PC-9 (cell line): ENCODE measurements at regions not wholly inside any gene's neighbourhood (a gene's known extent, or its start where the extent isn't known, plus 50 kb on each side); places are given as distances from the start of the nearest gene placed in this dataset.

ENCODE experiments used
- EZH2 ChIP-seq: fragments of 200-600 bp; sonication (generic); IDR thresholded peaks from 2 replicates; pipeline ENCODE4 v1.8.0; 2017; ENCODE audit warnings: antibody characterized with exemption, low read depth
- TF ChIP-seq, protein P1 (sequence below): fragments of 200-600 bp; sonication (generic); conservative IDR thresholded peaks from 2 replicates; pipeline ENCODE4 v1.6.1; 2017; ENCODE audit warnings: mixed run types, antibody characterized with exemption, mild to moderate bottlenecking, moderate library complexity

DNA sequence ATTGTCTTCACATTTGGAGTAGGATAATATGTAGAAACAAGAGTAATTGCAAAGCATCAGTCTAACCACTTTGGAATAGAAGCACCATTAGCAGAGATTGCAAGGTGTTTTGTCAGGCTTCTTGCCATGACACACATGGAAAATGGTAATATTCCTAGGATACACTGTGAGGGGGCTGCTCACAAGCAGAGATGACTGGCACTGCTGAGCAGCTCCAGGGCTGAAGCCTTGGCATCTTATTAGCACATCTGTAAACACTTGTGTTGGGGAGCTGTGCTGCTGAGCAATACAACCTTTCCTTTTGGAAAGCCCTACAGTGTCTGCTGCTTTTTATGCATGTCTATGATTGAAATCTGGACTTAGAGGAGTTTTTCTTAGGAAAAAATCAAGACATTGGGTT is 602.2 kb downstream of the XIRP2 start:
- TF ChIP-seq, protein P1, sequence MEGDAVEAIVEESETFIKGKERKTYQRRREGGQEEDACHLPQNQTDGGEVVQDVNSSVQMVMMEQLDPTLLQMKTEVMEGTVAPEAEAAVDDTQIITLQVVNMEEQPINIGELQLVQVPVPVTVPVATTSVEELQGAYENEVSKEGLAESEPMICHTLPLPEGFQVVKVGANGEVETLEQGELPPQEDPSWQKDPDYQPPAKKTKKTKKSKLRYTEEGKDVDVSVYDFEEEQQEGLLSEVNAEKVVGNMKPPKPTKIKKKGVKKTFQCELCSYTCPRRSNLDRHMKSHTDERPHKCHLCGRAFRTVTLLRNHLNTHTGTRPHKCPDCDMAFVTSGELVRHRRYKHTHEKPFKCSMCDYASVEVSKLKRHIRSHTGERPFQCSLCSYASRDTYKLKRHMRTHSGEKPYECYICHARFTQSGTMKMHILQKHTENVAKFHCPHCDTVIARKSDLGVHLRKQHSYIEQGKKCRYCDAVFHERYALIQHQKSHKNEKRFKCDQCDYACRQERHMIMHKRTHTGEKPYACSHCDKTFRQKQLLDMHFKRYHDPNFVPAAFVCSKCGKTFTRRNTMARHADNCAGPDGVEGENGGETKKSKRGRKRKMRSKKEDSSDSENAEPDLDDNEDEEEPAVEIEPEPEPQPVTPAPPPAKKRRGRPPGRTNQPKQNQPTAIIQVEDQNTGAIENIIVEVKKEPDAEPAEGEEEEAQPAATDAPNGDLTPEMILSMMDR: no peak
- no peak for TF ChIP-seq EZH2
